ENCODE measurements at regions not wholly inside any gene's neighbourhood (a gene's known extent, or its start where the extent isn't known, plus 50 kb on each side); places are given as distances from the start of the nearest gene placed in this dataset.

DNA sequence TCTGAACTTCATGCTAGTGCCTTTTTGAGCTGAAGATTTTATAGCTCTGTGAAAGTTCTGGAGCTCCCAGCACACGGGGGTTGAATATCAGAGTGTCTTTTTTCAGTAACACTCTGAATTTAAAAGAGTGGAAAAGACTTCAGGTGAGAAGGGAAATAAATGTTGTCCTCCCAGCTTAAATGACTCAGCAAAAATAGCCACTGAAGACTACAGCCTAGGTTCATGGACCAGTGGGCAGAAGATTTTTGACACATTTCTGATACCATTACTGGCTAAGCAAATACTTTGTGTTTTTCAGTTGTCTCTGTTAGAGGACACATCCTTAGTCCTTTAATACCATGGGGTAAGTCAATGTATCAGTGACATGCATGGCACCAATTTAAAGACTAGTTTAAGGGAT is 338.5 kb upstream of the SPTLC3 start:
- TF ChIP-seq, protein P1, sequence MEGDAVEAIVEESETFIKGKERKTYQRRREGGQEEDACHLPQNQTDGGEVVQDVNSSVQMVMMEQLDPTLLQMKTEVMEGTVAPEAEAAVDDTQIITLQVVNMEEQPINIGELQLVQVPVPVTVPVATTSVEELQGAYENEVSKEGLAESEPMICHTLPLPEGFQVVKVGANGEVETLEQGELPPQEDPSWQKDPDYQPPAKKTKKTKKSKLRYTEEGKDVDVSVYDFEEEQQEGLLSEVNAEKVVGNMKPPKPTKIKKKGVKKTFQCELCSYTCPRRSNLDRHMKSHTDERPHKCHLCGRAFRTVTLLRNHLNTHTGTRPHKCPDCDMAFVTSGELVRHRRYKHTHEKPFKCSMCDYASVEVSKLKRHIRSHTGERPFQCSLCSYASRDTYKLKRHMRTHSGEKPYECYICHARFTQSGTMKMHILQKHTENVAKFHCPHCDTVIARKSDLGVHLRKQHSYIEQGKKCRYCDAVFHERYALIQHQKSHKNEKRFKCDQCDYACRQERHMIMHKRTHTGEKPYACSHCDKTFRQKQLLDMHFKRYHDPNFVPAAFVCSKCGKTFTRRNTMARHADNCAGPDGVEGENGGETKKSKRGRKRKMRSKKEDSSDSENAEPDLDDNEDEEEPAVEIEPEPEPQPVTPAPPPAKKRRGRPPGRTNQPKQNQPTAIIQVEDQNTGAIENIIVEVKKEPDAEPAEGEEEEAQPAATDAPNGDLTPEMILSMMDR (IDR thresholded peaks at IDR 0.05): no peak
- no peak for TF ChIP-seq POLR2A (IDR thresholded peaks at IDR 0.05)
